ENCODE measurements at regions not wholly inside any gene's neighbourhood (a gene's known extent, or its start where the extent isn't known, plus 50 kb on each side); places are given as distances from the start of the nearest gene placed in this dataset.

DNA sequence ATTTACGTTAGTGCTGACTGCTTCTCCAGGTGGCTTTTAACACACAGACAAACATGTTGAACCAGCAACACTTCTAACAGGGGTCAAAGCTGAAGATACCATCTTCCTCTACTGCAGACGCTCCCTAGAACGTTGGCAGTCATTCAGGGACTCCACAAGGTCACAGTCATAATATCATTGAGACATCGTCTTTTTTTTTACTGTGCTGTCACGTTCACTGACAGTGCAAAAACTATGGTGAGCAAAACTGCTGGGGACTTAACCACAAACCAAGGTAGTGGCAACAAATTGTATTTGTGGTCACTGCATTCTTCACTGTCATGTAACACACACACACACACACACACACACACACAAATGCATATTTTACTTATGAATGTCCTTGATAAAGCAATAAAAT is 244.9 kb downstream of the CASP12 start:
- H3K27me3 Mint-ChIP-seq (ENCODE audit: low read depth): no peaks in the 10 kb centered on the region
- no peak overlapping the region for H3K4me3 Mint-ChIP-seq
- H3K9me3 Mint-ChIP-seq: peaks cover 3% of the 10 kb centered on the region
- DNase-seq (ENCODE audit: low read depth, low spot score): no peak
- H3K4me1 Mint-ChIP-seq: no peaks in the 10 kb centered on the region
- TF ChIP-seq CTCF (conservative IDR thresholded peaks at IDR 0.05): no peak
- H3K27ac Mint-ChIP-seq (ENCODE audit: unreplicated experiment): no peak overlapping the region
- no peaks in the 10 kb centered on the region for H3K36me3 Mint-ChIP-seq (ENCODE audit: low read depth)

GRCh38 chr11:104652996-104653395 is 245.3 kb downstream of the CASP12 start:
- no peak for DNase-seq (ENCODE audit: low read depth, low spot score)
- TF ChIP-seq CTCF (conservative IDR thresholded peaks at IDR 0.05): no peak
- no peak overlapping the region for H3K27ac Mint-ChIP-seq (ENCODE audit: unreplicated experiment)
- H3K9me3 Mint-ChIP-seq: peaks cover 3% of the 10 kb centered on the region
- no peaks in the 10 kb centered on the region for H3K27me3 Mint-ChIP-seq (ENCODE audit: low read depth)
- H3K36me3 Mint-ChIP-seq (ENCODE audit: low read depth): no peaks in the 10 kb centered on the region
- H3K4me1 Mint-ChIP-seq: no peaks in the 10 kb centered on the region
- H3K4me3 Mint-ChIP-seq: no peak overlapping the region

DNA sequence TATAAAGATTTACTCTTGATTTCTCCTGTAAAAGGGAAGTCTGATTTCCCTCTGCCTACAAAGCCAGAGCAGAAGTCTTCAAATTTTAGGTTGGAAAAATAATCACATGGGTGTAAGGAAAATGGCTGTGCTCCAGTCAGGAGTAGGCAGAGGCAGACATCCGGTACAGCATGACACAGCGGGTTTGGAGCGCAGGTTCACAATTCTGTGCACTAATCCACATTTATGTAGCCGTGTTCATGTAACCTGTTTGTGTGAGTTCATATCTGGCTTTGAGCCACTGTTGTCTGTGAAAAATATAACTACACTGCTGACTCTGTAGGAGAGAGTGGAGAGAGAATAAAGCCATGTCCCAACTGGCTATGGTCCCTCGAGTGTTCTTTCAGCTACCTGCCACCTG is 248.0 kb downstream of the CASP12 start:
- no peak overlapping the region for H3K4me3 Mint-ChIP-seq
- H3K4me1 Mint-ChIP-seq: no peaks in the 10 kb centered on the region
- TF ChIP-seq CTCF (conservative IDR thresholded peaks at IDR 0.05): no peak
- no peaks in the 10 kb centered on the region for H3K27me3 Mint-ChIP-seq (ENCODE audit: low read depth)
- peaks cover 3% of the 10 kb centered on the region for H3K9me3 Mint-ChIP-seq
- H3K36me3 Mint-ChIP-seq (ENCODE audit: low read depth): no peaks in the 10 kb centered on the region
- DNase-seq (ENCODE audit: low read depth, low spot score): no peak
- no peak overlapping the region for H3K27ac Mint-ChIP-seq (ENCODE audit: unreplicated experiment)

- Mint-ChIP-seq H3K36me3 (ENCODE audit: low read depth) (no peaks in the 10 kb centered on the region), H3K27me3 (ENCODE audit: low read depth) (no peaks in the 10 kb centered on the region), H3K27ac (ENCODE audit: unreplicated experiment) (no peak overlapping the region), H3K4me1 (no peaks in the 10 kb centered on the region), H3K4me3 (no peak overlapping the region), H3K9me3 (peaks cover 3% of the 10 kb centered on the region)
- no peak for DNase-seq (ENCODE audit: low read depth, low spot score)
- no peak for TF ChIP-seq CTCF (conservative IDR thresholded peaks at IDR 0.05)
Observed at GRCh38 chr11:104649002-104649401, 249.3 kb downstream of the CASP12 start.

- H3K4me1 Mint-ChIP-seq: no peaks in the 10 kb centered on the region
- no peak overlapping the region for H3K27ac Mint-ChIP-seq (ENCODE audit: unreplicated experiment)
- H3K27me3 Mint-ChIP-seq (ENCODE audit: low read depth): no peaks in the 10 kb centered on the region
- no peak for TF ChIP-seq CTCF (conservative IDR thresholded peaks at IDR 0.05)
- no peaks in the 10 kb centered on the region for H3K36me3 Mint-ChIP-seq (ENCODE audit: low read depth)
- DNase-seq (ENCODE audit: low read depth, low spot score): no peak
- no peak overlapping the region for H3K4me3 Mint-ChIP-seq
- H3K9me3 Mint-ChIP-seq: peaks cover 5% of the 10 kb centered on the region
Observed at GRCh38 chr11:104645261-104646222, 252.7 kb downstream of the CASP12 start.
